H1 (cell line): ENCODE measurements at regions not wholly inside any gene's neighbourhood (a gene's known extent, or its start where the extent isn't known, plus 50 kb on each side); places are given as distances from the start of the nearest gene placed in this dataset.

Experiments used
- ATF2 ChIP-seq: IDR thresholded peaks from 2 replicates; pipeline ENCODE4 v1.6.1; 2012; ENCODE audit warnings: low read length, inconsistent platforms
- ATF3 ChIP-seq: IDR thresholded peaks from 2 replicates; pipeline ENCODE4 v1.6.1; 2011; ENCODE audit warnings: low read depth, mild to moderate bottlenecking, low read length; ENCODE audit not compliant: insufficient read depth
- BACH1 ChIP-seq: IDR thresholded peaks from 2 replicates; pipeline ENCODE4 v1.6.1; 2012; ENCODE audit warnings: low read length, improper control_type of control experiment
- CBX8 ChIP-seq: fragments of 300-800, 300-1000 bp; sonication (generic); IDR thresholded peaks from 2 replicates; pipeline ENCODE4 v1.7.1; 2016; ENCODE audit warnings: low read depth, low read length, borderline replicate concordance
- CTCF ChIP-seq, 3 experiments: IDR thresholded peaks; 1 replicate in 2 of 3; 2 replicates in 1 of 3; pipeline versions ENCODE4 v1.5.1 to v1.6.1; 2011; ENCODE audit warnings: low read length in 3 of 3, mild to moderate bottlenecking in 3 of 3, inconsistent platforms in 2 of 3, low read depth in 1 of 3, moderate library complexity in 1 of 3; ENCODE audit not compliant: insufficient read depth in 1 of 3; ENCODE audit errors: control extremely low read depth in 1 of 3
- EP300 ChIP-seq, 2 experiments: IDR thresholded peaks; 1 replicate in 1 of 2; 2 replicates in 1 of 2; pipeline ENCODE4 v1.6.1; 2011 to 2012; ENCODE audit warnings: low read depth in 2 of 2, low read length in 2 of 2, mild to moderate bottlenecking in 2 of 2, borderline replicate concordance in 1 of 2, inconsistent platforms in 1 of 2, moderate library complexity in 1 of 2
- NRF1 ChIP-seq: IDR thresholded peaks from 2 replicates; pipeline ENCODE4 v1.6.1; 2011; ENCODE audit warnings: mild to moderate bottlenecking, low read depth, low read length, improper control_type of control experiment
- POLR2AphosphoS5 ChIP-seq: IDR thresholded peaks from 2 replicates; pipeline ENCODE4 v1.6.1; 2011; ENCODE audit warnings: low read depth, low read length
- SIN3A ChIP-seq, 2 experiments: IDR thresholded peaks in 1 of 2; conservative IDR thresholded peaks in 1 of 2; 2 replicates each; pipeline ENCODE4 v1.6.1; 2011 to 2012; ENCODE audit warnings: low read length in 2 of 2, improper control_type of control experiment in 1 of 2, low read depth in 1 of 2, mild to moderate bottlenecking in 1 of 2
- SP4 ChIP-seq: IDR thresholded peaks from 2 replicates; pipeline ENCODE4 v1.6.1; 2012; ENCODE audit warnings: low read length, inconsistent platforms
- TAF1 ChIP-seq: IDR thresholded peaks from 2 replicates; pipeline ENCODE4 v1.6.1; 2011; ENCODE audit warnings: mild to moderate bottlenecking, low read depth, low read length
- TBP ChIP-seq: IDR thresholded peaks from 2 replicates; pipeline ENCODE4 v1.6.1; 2011; ENCODE audit warnings: low read depth, low read length, improper control_type of control experiment
- ZNF274 ChIP-seq: IDR thresholded peaks from 2 replicates; pipeline ENCODE4 v1.7.0; 2012; ENCODE audit warnings: low read length, borderline replicate concordance; ENCODE audit errors: extremely low read depth

- no peak for TF ChIP-seq ATF3
- TF ChIP-seq EP300 (IDR thresholded peaks at IDR 0.05; ENCODE audit: borderline replicate concordance in 1 of 2, low read depth in 2 of 2, low read length in 2 of 2): no peak
- no peak for TF ChIP-seq TAF1
- TF ChIP-seq TBP: no peak
- no peak for TF ChIP-seq BACH1
- no peak for TF ChIP-seq CTCF (IDR thresholded peaks at IDR 0.05; ENCODE audit: control extremely low read depth in 1 of 3, insufficient read depth in 1 of 3, low read depth in 1 of 3, low read length in 3 of 3)
- no peak for TF ChIP-seq NRF1
- no peak for TF ChIP-seq POLR2AphosphoS5
- no peak for TF ChIP-seq CBX8
- TF ChIP-seq SP4: no peak
- no peak for TF ChIP-seq ATF2
- TF ChIP-seq SIN3A (conservative IDR thresholded peaks at IDR 0.05 in 1 of 2, IDR thresholded peaks at IDR 0.05 in 1 of 2; ENCODE audit: low read depth in 1 of 2, low read length in 2 of 2): no peak
- no peak for TF ChIP-seq ZNF274
Measured at GRCh38 chr3:13740795-13741194, 139.1 kb downstream of the WNT7A start.
